ENCODE measurements at regions not wholly inside any gene's neighbourhood (a gene's known extent, or its start where the extent isn't known, plus 50 kb on each side); places are given as distances from the start of the nearest gene placed in this dataset.

GRCh38 chr17:79273660-79274059 lies 199.0 kb downstream of the ENGASE start:
- dilution Hi-C loops (cut with MboI; ENCODE audit: extremely low pct_ligation_motif_present, low sequenced_read_pairs) = no loop called here
- no peak overlapping the region for H3K27ac ChIP-seq (ENCODE audit: control insufficient read depth, insufficient read depth, low read length)
- H3K27me3 ChIP-seq (ENCODE audit: control insufficient read depth, extremely low read depth, insufficient read depth, low read length) = peaks cover 16% of the 10 kb centered on the region
- no peak overlapping the region for H3K4me3 ChIP-seq (ENCODE audit: control insufficient read depth in 2 of 3, extremely low read depth in 1 of 3, insufficient read depth in 2 of 3, low read depth in 1 of 3, low read length in 3 of 3)
- no peak for FAIRE-seq
- H3K36me3 ChIP-seq (ENCODE audit: control insufficient read depth in 2 of 2, extremely low read depth in 1 of 2, insufficient read depth in 2 of 2, low read length in 2 of 2) = no peaks in the 10 kb centered on the region
- H3K4me1 ChIP-seq (ENCODE audit: control insufficient read depth, extremely low read depth, insufficient read depth, low read length) = peaks cover 5% of the 10 kb centered on the region
- no peak overlapping the region for H3K9ac ChIP-seq (ENCODE audit: control insufficient read depth, extremely low read depth, insufficient read depth, low read length)
- no peaks in the 10 kb centered on the region for H3K79me2 ChIP-seq (ENCODE audit: control insufficient read depth, insufficient read depth, low read length)
- H4K20me1 ChIP-seq (ENCODE audit: control insufficient read depth, extremely low read depth, insufficient read depth, low read length) = no peaks in the 10 kb centered on the region
- no peaks in the 10 kb centered on the region for H3K9me1 ChIP-seq (ENCODE audit: control insufficient read depth, extremely low read depth, insufficient read depth, low read length)
- TF ChIP-seq CTCF (optimal IDR thresholded peaks at IDR 0.05 in 1 of 3, IDR thresholded peaks at IDR 0.05 in 1 of 3, conservative IDR thresholded peaks at IDR 0.05 in 1 of 3; ENCODE audit: extremely low read depth in 1 of 3, insufficient read depth in 2 of 3, low read length in 3 of 3) = no peak
- no peak overlapping the region for H2AFZ ChIP-seq (ENCODE audit: control insufficient read depth, low read length)
- H3K4me2 ChIP-seq (ENCODE audit: control insufficient read depth, extremely low read depth, insufficient read depth, low read depth, low read length) = no peak overlapping the region
- DNase-seq (ENCODE audit: low read depth, low spot score) = no peak
- no peaks in the 10 kb centered on the region for H3K9me3 ChIP-seq (ENCODE audit: control insufficient read depth, low read depth, low read length)

- DNase-seq (ENCODE audit: low read depth, low spot score) (no peak), FAIRE-seq (peak; percentile 39)
- Histone ChIP-seq H3K9me1 (ENCODE audit: control insufficient read depth, extremely low read depth, insufficient read depth, low read length) (no peaks in the 10 kb centered on the region), H2AFZ (ENCODE audit: control insufficient read depth, low read length) (no peak overlapping the region), H3K9ac (ENCODE audit: control insufficient read depth, extremely low read depth, insufficient read depth, low read length) (no peak overlapping the region), H3K4me1 (ENCODE audit: control insufficient read depth, extremely low read depth, insufficient read depth, low read length) (peaks cover 5% of the 10 kb centered on the region), H3K4me3 (ENCODE audit: control insufficient read depth in 2 of 3, extremely low read depth in 1 of 3, insufficient read depth in 2 of 3, low read depth in 1 of 3, low read length in 3 of 3) (no peak overlapping the region), H3K9me3 (ENCODE audit: control insufficient read depth, low read depth, low read length) (no peaks in the 10 kb centered on the region), H3K27me3 (ENCODE audit: control insufficient read depth, extremely low read depth, insufficient read depth, low read length) (peaks cover 22% of the 10 kb centered on the region), H3K79me2 (ENCODE audit: control insufficient read depth, insufficient read depth, low read length) (no peaks in the 10 kb centered on the region), H3K27ac (ENCODE audit: control insufficient read depth, insufficient read depth, low read length) (no peak overlapping the region), H3K4me2 (ENCODE audit: control insufficient read depth, extremely low read depth, insufficient read depth, low read depth, low read length) (no peak overlapping the region), H3K36me3 (ENCODE audit: control insufficient read depth in 2 of 2, extremely low read depth in 1 of 2, insufficient read depth in 2 of 2, low read length in 2 of 2) (no peaks in the 10 kb centered on the region), H4K20me1 (ENCODE audit: control insufficient read depth, extremely low read depth, insufficient read depth, low read length) (no peaks in the 10 kb centered on the region)
- TF ChIP-seq EZH2 (IDR thresholded peaks at IDR 0.05; ENCODE audit: low read length) (no peak), CTCF (optimal IDR thresholded peaks at IDR 0.05 in 1 of 3, IDR thresholded peaks at IDR 0.05 in 1 of 3, conservative IDR thresholded peaks at IDR 0.05 in 1 of 3; ENCODE audit: extremely low read depth in 1 of 3, insufficient read depth in 2 of 3, low read length in 3 of 3) (peak; percentile 11 to 23 (median 21))
- dilution Hi-C loops (cut with MboI; ENCODE audit: extremely low pct_ligation_motif_present, low sequenced_read_pairs) = no loop called here
Observed at GRCh38 chr17:79272666-79273219, 198.1 kb downstream of the ENGASE start.

All from keratinocyte (primary cell).